ENCODE measurements at regions not wholly inside any gene's neighbourhood (a gene's known extent, or its start where the extent isn't known, plus 50 kb on each side); places are given as distances from the start of the nearest gene placed in this dataset.

- TF ChIP-seq EZH2phosphoT487 (IDR thresholded peaks at IDR 0.05; ENCODE audit: low read depth) (no peak), CTCF (IDR thresholded peaks at IDR 0.05; ENCODE audit: low read depth, low read length) (no peak)
These were observed 74.9 kb upstream of the SPATA13 start for GRCh38 chr13:24085662-24086061.

Data from OCI-LY3 (cell line).